ENCODE measurements at regions not wholly inside any gene's neighbourhood (a gene's known extent, or its start where the extent isn't known, plus 50 kb on each side); places are given as distances from the start of the nearest gene placed in this dataset.

- TF ChIP-seq CTCF (conservative IDR thresholded peaks at IDR 0.05) (no peak), ZFX (IDR thresholded peaks at IDR 0.05) (no peak)
- no peak overlapping the region for H3K27ac ChIP-seq
Observed at GRCh38 chr10:104589431-104589830, 51.7 kb upstream of the SORCS3 start.

- H3K27ac ChIP-seq: no peak overlapping the region
- no peak for TF ChIP-seq CTCF (conservative IDR thresholded peaks at IDR 0.05)
Observed at GRCh38 chr10:104589871-104590270, 51.2 kb upstream of the SORCS3 start.

All from C4-2B (cell line).